Activated CD8-positive, alpha-beta T cell treated with anti-CD3 and anti-CD28 coated beads, Interleukin-2, amount 10 ng/mL, durations not matched to agents 7 days and 5 days (primary cell): ENCODE measurements at regions not wholly inside any gene's neighbourhood (a gene's known extent, or its start where the extent isn't known, plus 50 kb on each side); places are given as distances from the start of the nearest gene placed in this dataset.
"Not testable (repeated sequence)": the region's sequence is repeated elsewhere in the genome, so short reads cannot be mapped to it uniquely, and the experiment has no call there.

Source experiments
- ATAC-seq: fragments of 150-1000 bp; cut with Tn5 transposase; one replicate; pipeline ENCODE4 v1.10.0; 2021; ENCODE audit warnings: moderate library complexity
- CTCF ChIA-PET: fragments of 350-600 bp; sonication (Branson Sonifier 250); formaldehyde crosslinking; loops from one replicate; lab custom pipeline; 2021; ENCODE audit warnings: antibody characterized with exemption; lab: Charles Lee
- POLR2A ChIA-PET: fragments of 350-600 bp; sonication (Branson Sonifier 250); formaldehyde crosslinking; loops from one replicate; lab custom pipeline; 2021; ENCODE audit warnings: antibody characterized with exemption; lab: Charles Lee
- DNase-seq: peaks from one replicate; pipeline ENCODE4 v3.0.0-alpha.2; 2020
- H3K27ac Mint-ChIP-seq: one replicate; pipeline ENCODE4 v1.8.0; 2021; ENCODE audit warnings: mild to moderate bottlenecking, mixed read lengths
- H3K27me3 Mint-ChIP-seq: one replicate; pipeline ENCODE4 v1.8.0; 2021; ENCODE audit warnings: low read depth, mixed read lengths
- H3K36me3 Mint-ChIP-seq: one replicate; pipeline ENCODE4 v1.8.0; 2021; ENCODE audit warnings: low read depth, mixed read lengths
- H3K4me1 Mint-ChIP-seq: one replicate; pipeline ENCODE4 v1.8.0; 2021; ENCODE audit warnings: low read depth, mixed read lengths
- H3K4me3 Mint-ChIP-seq: one replicate; pipeline ENCODE4 v1.8.0; 2021; ENCODE audit warnings: mild to moderate bottlenecking, mixed read lengths
- H3K9me3 Mint-ChIP-seq: one replicate; pipeline ENCODE4 v1.8.0; 2022; ENCODE audit warnings: mixed read lengths; ENCODE audit not compliant: insufficient read depth

- CTCF ChIA-PET, H3K4me1 Mint-ChIP-seq, DNase-seq, H3K27ac Mint-ChIP-seq, H3K27me3 Mint-ChIP-seq, H3K9me3 Mint-ChIP-seq, ATAC-seq, H3K4me3 Mint-ChIP-seq, POLR2A ChIA-PET, H3K36me3 Mint-ChIP-seq: not testable (repeated sequence)
These were observed 86.9 kb upstream of the FZD7 start for GRCh38 chr2:201946746-201947145.

GRCh38 chr2:201947287-201947686 lies 86.4 kb upstream of the FZD7 start:
- Mint-ChIP-seq H3K4me3 (no peak overlapping the region), H3K9me3 (no peaks in the 10 kb centered on the region), H3K27ac (no peak overlapping the region), H3K27me3 (peaks cover 3% of the 10 kb centered on the region), H3K36me3 (no peaks in the 10 kb centered on the region), H3K4me1 (no peaks in the 10 kb centered on the region)
- DNase-seq (no peak), ATAC-seq (no peak)
- ChIA-PET POLR2A (no interaction called here), CTCF (no interaction called here)

DNA sequence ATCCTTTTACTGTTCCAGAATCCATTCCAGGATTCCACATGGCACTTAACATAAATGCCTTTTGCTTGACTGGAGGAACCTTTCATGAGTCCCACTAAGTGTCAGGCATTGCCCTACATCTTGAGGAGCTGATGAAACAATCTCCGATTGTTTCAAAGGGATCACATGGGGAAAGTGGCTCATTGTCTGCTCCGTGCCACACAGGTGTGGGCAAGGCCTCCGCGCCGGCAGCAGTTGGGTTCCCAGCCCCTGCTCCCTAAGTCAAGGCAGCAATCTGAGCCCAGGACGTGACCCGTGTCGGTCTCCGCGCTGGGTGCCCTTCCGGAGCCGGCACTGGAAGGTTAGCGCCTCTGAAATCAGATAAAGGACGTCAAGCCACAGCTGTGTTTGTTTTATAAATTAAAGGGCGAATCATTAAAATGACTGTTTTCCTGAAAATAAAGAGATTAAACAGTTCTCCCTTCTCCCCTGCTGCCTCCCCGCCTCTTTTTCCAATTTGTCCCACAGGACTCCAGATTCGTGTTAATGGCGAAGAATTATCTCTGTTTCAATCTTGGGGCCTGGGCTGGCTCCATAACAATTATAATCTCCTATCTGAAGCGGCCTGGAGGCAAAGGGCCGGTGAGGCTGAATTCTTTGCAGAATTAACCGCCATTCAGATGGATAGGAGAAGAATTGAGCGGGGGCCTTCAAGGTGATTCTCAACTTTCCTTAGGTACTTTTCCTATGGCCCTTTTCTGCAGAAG lies 84.3 kb upstream of the FZD7 start:
- no peaks in the 10 kb centered on the region for H3K36me3 Mint-ChIP-seq
- POLR2A ChIA-PET, result no interaction called here
- H3K9me3 Mint-ChIP-seq, result no peaks in the 10 kb centered on the region
- CTCF ChIA-PET, result no interaction called here
- no peak for ATAC-seq
- no peak overlapping the region for H3K27ac Mint-ChIP-seq
- no peak overlapping the region for H3K4me3 Mint-ChIP-seq
- no peaks in the 10 kb centered on the region for H3K4me1 Mint-ChIP-seq
- peaks cover 6% of the 10 kb centered on the region for H3K27me3 Mint-ChIP-seq
- no peak for DNase-seq

- no peak for DNase-seq
- POLR2A ChIA-PET, result no interaction called here
- CTCF ChIA-PET, result no interaction called here
- no peak for ATAC-seq
- Mint-ChIP-seq H3K4me3 (no peak overlapping the region), H3K9me3 (no peaks in the 10 kb centered on the region), H3K27me3 (peaks cover 6% of the 10 kb centered on the region), H3K4me1 (no peaks in the 10 kb centered on the region), H3K27ac (no peak overlapping the region), H3K36me3 (no peaks in the 10 kb centered on the region)
These were observed 83.8 kb upstream of the FZD7 start for GRCh38 chr2:201949927-201950246.

GRCh38 chr2:201950606-201951005 lies 83.0 kb upstream of the FZD7 start:
- H3K4me1 Mint-ChIP-seq, result no peaks in the 10 kb centered on the region
- no peak overlapping the region for H3K4me3 Mint-ChIP-seq
- no peaks in the 10 kb centered on the region for H3K9me3 Mint-ChIP-seq
- H3K27ac Mint-ChIP-seq, result no peak overlapping the region
- H3K27me3 Mint-ChIP-seq, result peaks cover 10% of the 10 kb centered on the region
- ChIA-PET CTCF (no interaction called here), POLR2A (no interaction called here)
- ATAC-seq (no peak), DNase-seq (no peak)
- no peaks in the 10 kb centered on the region for H3K36me3 Mint-ChIP-seq

DNA sequence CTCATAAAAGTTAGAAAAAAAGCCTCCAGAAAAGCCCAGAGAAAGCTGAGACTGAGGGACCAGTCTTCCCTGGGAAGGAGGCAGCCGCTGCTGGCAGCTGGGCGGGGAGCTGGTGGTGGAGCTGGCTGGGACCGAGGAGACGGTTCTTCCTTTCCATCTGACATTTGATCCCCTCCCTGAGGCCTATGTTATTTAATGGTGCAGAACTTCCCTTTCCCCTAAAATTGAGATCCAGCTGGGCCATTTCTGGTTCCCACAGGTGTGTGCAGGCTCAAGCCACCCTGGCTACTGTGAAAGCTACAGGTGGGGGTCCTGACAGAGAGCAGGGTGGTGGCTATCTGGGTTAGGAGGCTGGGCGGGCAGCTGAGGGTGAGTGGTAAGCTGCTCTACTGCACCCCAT lies 81.5 kb upstream of the FZD7 start:
- POLR2A ChIA-PET, result no interaction called here
- DNase-seq (no peak), ATAC-seq (no peak)
- Mint-ChIP-seq H3K27ac (no peak overlapping the region), H3K9me3 (no peaks in the 10 kb centered on the region), H3K4me3 (no peak overlapping the region), H3K36me3 (no peaks in the 10 kb centered on the region), H3K4me1 (no peaks in the 10 kb centered on the region), H3K27me3 (peaks cover 14% of the 10 kb centered on the region)
- CTCF ChIA-PET, result no interaction called here

DNA sequence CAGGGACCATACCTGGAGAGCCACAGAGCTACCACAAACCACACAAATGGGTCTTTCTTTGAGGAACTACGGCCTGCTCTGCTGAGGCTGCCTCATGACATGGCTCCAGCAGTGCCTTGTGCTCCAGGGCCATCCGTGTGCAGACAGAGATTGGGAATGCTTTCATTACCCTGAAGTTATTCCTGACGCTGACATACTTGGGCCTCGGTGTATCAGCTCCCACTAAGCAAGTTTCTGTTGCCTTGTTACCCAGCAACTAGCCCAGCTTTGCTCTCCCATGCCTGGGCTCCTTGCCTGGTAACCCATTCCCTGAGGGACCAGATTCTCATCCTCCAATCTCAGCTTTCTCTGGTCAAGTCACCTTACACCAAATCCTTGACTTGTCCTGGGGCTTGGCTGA lies 80.3 kb upstream of the FZD7 start:
- peaks cover 10% of the 10 kb centered on the region for H3K27me3 Mint-ChIP-seq
- no peaks in the 10 kb centered on the region for H3K9me3 Mint-ChIP-seq
- no peaks in the 10 kb centered on the region for H3K4me1 Mint-ChIP-seq
- H3K27ac Mint-ChIP-seq, result no peak overlapping the region
- ChIA-PET CTCF (no interaction called here), POLR2A (no interaction called here)
- DNase-seq (no peak), ATAC-seq (no peak)
- no peaks in the 10 kb centered on the region for H3K36me3 Mint-ChIP-seq
- H3K4me3 Mint-ChIP-seq, result no peak overlapping the region

- ChIA-PET POLR2A (no interaction called here), CTCF (no interaction called here)
- Mint-ChIP-seq H3K4me1 (no peaks in the 10 kb centered on the region), H3K36me3 (no peaks in the 10 kb centered on the region), H3K9me3 (no peaks in the 10 kb centered on the region), H3K27ac (no peak overlapping the region), H3K27me3 (peaks cover 10% of the 10 kb centered on the region), H3K4me3 (no peak overlapping the region)
- DNase-seq, result no peak
- no peak for ATAC-seq
These were observed 79.8 kb upstream of the FZD7 start for GRCh38 chr2:201953880-201954279.

- ChIA-PET POLR2A (interaction anchor here (0.5 kb wide), 1 partner anchor 117 kb away, joined by 6 read pairs; no protein-coding TSS in a partner anchor), CTCF (no interaction called here)
- Mint-ChIP-seq H3K9me3 (no peaks in the 10 kb centered on the region), H3K27me3 (peaks cover 10% of the 10 kb centered on the region), H3K4me1 (no peaks in the 10 kb centered on the region), H3K36me3 (no peaks in the 10 kb centered on the region), H3K27ac (no peak overlapping the region), H3K4me3 (no peak overlapping the region)
- no peak for DNase-seq
- ATAC-seq, result no peak
These were observed 78.4 kb upstream of the FZD7 start for GRCh38 chr2:201955231-201955630.

GRCh38 chr2:201955702-201956141 lies 77.9 kb upstream of the FZD7 start:
- no peaks in the 10 kb centered on the region for H3K4me1 Mint-ChIP-seq
- ChIA-PET POLR2A (interaction anchor here (0.5 kb wide), 1 partner anchor 117 kb away, joined by 6 read pairs; no protein-coding TSS in a partner anchor), CTCF (no interaction called here)
- no peak overlapping the region for H3K27ac Mint-ChIP-seq
- peaks cover 12% of the 10 kb centered on the region for H3K27me3 Mint-ChIP-seq
- DNase-seq, result no peak
- no peak for ATAC-seq
- H3K4me3 Mint-ChIP-seq, result no peak overlapping the region
- no peaks in the 10 kb centered on the region for H3K9me3 Mint-ChIP-seq
- no peaks in the 10 kb centered on the region for H3K36me3 Mint-ChIP-seq

- H3K27ac Mint-ChIP-seq, result no peak overlapping the region
- ChIA-PET CTCF (no interaction called here), POLR2A (no interaction called here)
- no peaks in the 10 kb centered on the region for H3K4me1 Mint-ChIP-seq
- H3K9me3 Mint-ChIP-seq, result no peaks in the 10 kb centered on the region
- DNase-seq, result no peak
- peaks cover 13% of the 10 kb centered on the region for H3K27me3 Mint-ChIP-seq
- H3K36me3 Mint-ChIP-seq, result no peaks in the 10 kb centered on the region
- no peak for ATAC-seq
- H3K4me3 Mint-ChIP-seq, result no peak overlapping the region
These were observed 77.3 kb upstream of the FZD7 start for GRCh38 chr2:201956361-201956760.

GRCh38 chr2:201957091-201957490 lies 76.6 kb upstream of the FZD7 start:
- CTCF ChIA-PET, result no interaction called here
- no peak overlapping the region for H3K4me3 Mint-ChIP-seq
- H3K9me3 Mint-ChIP-seq, result no peaks in the 10 kb centered on the region
- H3K36me3 Mint-ChIP-seq, result no peaks in the 10 kb centered on the region
- POLR2A ChIA-PET, result no interaction called here
- no peak for DNase-seq
- H3K27me3 Mint-ChIP-seq, result peaks cover 13% of the 10 kb centered on the region
- no peak overlapping the region for H3K27ac Mint-ChIP-seq
- H3K4me1 Mint-ChIP-seq, result no peaks in the 10 kb centered on the region
- ATAC-seq, result no peak

- H3K4me1 Mint-ChIP-seq, result peaks cover under 1% of the 10 kb centered on the region
- ChIA-PET CTCF (no interaction called here), POLR2A (no interaction called here)
- ATAC-seq (no peak), DNase-seq (no peak)
- no peak overlapping the region for H3K4me3 Mint-ChIP-seq
- H3K9me3 Mint-ChIP-seq, result no peaks in the 10 kb centered on the region
- H3K36me3 Mint-ChIP-seq, result no peaks in the 10 kb centered on the region
- peaks cover 11% of the 10 kb centered on the region for H3K27me3 Mint-ChIP-seq
- H3K27ac Mint-ChIP-seq, result no peak overlapping the region
These were observed 74.5 kb upstream of the FZD7 start for GRCh38 chr2:201959198-201959597.
